ENCODE measurements at regions not wholly inside any gene's neighbourhood (a gene's known extent, or its start where the extent isn't known, plus 50 kb on each side); places are given as distances from the start of the nearest gene placed in this dataset.
"Not testable (repeated sequence)": the region's sequence is repeated elsewhere in the genome, so short reads cannot be mapped to it uniquely, and the experiment has no call there.

DNA sequence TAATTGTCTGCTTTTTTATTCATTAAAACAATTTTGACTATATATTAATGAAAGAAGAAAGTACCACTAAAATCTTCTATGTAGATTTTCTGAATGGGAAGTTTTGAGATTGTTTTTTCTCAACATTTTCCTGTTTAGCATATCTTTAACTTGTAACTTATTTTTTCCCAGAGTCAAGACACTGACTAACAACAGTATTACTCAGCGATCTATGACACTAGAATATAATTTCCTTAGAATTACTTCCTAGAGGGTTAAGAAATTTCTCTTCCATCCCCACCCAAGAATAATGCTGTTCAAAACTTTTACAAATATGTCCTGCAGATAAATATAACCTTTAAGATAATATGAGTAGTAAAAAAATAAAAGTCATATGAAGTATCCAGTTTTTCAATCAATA is 218.2 kb upstream of the NR5A2 start:
- DNase-seq (ENCODE audit: low read depth in 2 of 3, low spot score in 1 of 3), result no peak

- no peak for DNase-seq (ENCODE audit: low read depth in 2 of 3, low spot score in 1 of 3)
Observed at GRCh38 chr1:199811163-199811562, 216.3 kb upstream of the NR5A2 start.

DNA sequence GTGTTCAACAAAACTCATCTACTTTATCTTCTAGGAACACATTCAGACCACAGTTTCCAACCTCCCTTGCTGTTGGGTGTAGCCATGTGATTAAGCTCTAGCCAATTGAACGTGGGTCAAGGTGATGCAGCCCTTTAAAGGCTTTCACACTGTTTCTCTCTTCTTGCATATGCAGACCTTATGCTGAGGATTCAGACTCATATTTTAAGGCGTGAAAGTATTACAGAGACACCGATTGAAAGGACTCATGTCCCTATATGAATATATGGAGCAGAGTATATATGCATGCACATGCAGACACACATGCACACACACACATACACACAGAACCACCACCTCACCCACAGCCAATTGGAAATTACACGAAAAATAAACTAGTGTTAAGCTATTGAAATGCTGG is 214.3 kb upstream of the NR5A2 start:
- DNase-seq (ENCODE audit: low read depth in 2 of 3, low spot score in 1 of 3), result no peak

- DNase-seq (ENCODE audit: low read depth in 2 of 3, low spot score in 1 of 3), result no peak
Observed at GRCh38 chr1:199815947-199816346, 211.6 kb upstream of the NR5A2 start.

- no peak for DNase-seq (ENCODE audit: low read depth in 2 of 3, low spot score in 1 of 3)
Observed at GRCh38 chr1:199817266-199817665, 210.2 kb upstream of the NR5A2 start.

GRCh38 chr1:199821029-199821779 is 206.3 kb upstream of the NR5A2 start:
- DNase-seq (ENCODE audit: low read depth in 2 of 3, low spot score in 1 of 3), result no peak

DNA sequence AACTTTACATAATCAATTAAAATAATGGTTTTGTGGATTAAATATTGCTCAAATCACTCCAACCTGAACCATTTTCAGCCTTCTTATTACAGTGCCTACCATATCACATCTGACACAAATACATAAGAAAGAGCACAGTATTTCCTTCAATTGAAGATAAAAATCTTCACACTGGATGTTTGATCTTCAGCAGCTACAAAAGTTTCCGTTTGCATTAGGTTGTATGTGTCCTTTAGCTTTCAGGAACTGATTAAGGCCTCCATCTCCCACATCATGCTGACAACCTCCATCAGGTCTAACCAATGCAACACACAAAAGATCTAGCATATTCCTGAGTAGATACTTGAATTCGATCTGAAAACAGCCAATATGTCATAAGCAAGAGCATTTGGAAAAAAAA is 195.1 kb upstream of the NR5A2 start:
- no peak for DNase-seq (ENCODE audit: low read depth in 2 of 3, low spot score in 1 of 3)

DNA sequence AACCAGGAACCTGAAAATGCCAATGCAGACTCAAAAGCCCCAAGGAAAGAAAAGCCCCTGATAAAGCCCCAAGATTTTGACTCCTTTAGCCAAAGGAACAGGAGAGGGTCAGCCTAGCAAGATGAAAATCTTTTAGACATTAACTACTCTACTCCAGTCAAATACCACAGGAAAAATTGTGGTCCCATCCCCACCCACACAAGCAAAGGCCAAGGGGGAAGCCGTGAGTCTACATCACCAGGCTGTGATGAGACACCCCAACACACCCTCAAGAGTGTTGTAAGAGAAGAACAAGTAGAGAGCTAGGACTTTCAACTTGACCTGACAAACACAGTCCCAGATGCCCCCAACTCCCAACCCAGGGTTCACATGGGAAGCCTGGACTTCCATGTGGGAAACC is 192.8 kb upstream of the NR5A2 start:
- no peak for DNase-seq (ENCODE audit: low read depth in 2 of 3, low spot score in 1 of 3)

- no peak for DNase-seq (ENCODE audit: low read depth in 2 of 3, low spot score in 1 of 3)
Observed at GRCh38 chr1:199836430-199836829, 191.1 kb upstream of the NR5A2 start.

- DNase-seq (ENCODE audit: low read depth in 2 of 3, low spot score in 1 of 3), result no peak
Observed at GRCh38 chr1:199837321-199837720, 190.2 kb upstream of the NR5A2 start.

GRCh38 chr1:199839608-199840007 is 187.9 kb upstream of the NR5A2 start:
- not testable (repeated sequence) for DNase-seq (ENCODE audit: low read depth in 2 of 3, low spot score in 1 of 3)

GRCh38 chr1:199843096-199843495 is 184.4 kb upstream of the NR5A2 start:
- not testable (repeated sequence) for DNase-seq (ENCODE audit: low read depth in 2 of 3, low spot score in 1 of 3)

- no peak for DNase-seq (ENCODE audit: low read depth in 2 of 3, low spot score in 1 of 3)
Observed at GRCh38 chr1:199843861-199844260, 183.6 kb upstream of the NR5A2 start.

GRCh38 chr1:199847021-199847420 is 180.5 kb upstream of the NR5A2 start:
- no peak for DNase-seq (ENCODE audit: low read depth in 2 of 3, low spot score in 1 of 3)

DNA sequence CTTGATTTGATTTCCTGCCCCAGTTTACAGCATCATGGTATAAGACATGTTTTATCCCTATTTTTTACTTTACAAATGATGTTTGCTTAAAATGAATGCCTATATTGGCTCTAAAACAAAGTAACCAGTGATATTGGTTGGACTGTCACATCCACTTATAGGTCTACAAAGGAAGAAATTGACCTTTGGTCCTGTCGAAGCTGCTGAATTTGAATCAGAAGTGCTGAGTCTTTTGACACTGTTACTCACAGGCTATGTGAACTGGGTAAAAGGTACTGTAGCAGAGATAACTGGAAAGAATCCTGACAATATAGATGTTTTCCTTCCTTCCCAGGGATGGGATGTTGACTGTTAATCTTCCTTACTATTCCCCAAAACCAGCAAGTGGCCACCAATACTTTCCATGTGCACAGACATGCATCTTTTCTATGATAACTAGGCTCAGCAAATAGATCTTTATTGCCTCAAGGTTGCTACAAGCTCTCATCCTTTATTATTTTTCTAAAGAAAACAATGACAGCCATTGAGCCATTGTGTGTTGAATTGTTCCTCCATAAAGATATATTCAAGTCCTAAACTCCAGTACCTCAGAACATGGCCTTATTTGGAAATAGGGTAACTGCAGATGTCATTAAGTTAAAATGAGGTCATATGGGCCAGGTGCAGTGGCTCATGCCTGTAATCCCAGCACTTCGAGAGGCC is 175.9 kb upstream of the NR5A2 start:
- no peak for DNase-seq (ENCODE audit: low read depth in 2 of 3, low spot score in 1 of 3)

DNA sequence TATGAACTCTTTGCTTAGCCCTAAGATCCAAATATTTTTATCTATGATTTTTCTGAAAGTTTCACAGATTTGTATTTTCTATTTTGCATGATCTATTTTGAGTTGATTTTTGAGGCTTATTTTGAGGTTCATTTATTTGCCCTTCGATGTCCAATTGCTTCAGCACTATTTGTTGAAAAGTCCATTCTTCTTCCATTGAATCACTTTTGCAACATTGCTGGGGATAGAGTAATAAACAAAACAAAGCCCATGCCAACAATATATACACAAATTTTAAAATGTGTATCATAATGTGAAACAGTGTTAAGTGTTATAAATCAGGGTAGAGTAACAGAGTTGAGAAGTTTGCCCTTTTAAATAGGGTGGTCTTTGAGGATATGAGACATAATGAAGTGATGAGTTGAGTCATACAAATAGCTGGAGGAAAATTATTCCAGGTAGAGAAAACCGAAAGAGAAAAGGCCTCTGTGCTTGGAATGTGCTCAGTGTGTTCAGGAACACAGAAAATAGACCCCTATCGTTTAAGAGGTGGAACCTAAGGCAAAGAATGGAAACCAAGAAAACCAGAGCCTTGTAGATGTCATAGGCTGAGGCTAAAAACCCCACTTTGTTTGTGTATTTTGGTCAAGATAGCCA is 172.7 kb upstream of the NR5A2 start:
- DNase-seq (ENCODE audit: low read depth in 2 of 3, low spot score in 1 of 3), result no peak

- no peak for DNase-seq (ENCODE audit: low read depth in 2 of 3, low spot score in 1 of 3)
Observed at GRCh38 chr1:199855580-199855979, 171.9 kb upstream of the NR5A2 start.

- no peak for DNase-seq (ENCODE audit: low read depth in 2 of 3, low spot score in 1 of 3)
Observed at GRCh38 chr1:199856216-199856780, 171.2 kb upstream of the NR5A2 start.

DNA sequence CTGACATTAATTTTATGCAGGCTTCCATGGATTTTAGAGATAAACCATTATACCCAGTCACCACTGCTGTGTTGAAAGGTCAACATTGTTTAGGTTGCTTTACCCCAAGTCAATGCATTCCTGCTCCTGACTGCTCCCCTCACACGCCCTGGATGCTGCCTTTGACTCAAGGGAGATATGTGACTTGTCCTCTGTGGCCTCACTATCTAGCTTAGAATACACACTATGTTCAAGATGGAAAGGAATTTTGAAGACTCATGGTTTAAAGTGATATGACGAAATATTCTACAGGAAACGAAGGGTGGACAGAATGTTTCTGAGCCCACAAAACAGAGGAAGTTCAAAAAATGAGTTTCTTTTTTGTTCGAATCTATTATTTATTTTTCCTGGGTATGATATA is 170.4 kb upstream of the NR5A2 start:
- no peak for DNase-seq (ENCODE audit: low read depth in 2 of 3, low spot score in 1 of 3)

DNA sequence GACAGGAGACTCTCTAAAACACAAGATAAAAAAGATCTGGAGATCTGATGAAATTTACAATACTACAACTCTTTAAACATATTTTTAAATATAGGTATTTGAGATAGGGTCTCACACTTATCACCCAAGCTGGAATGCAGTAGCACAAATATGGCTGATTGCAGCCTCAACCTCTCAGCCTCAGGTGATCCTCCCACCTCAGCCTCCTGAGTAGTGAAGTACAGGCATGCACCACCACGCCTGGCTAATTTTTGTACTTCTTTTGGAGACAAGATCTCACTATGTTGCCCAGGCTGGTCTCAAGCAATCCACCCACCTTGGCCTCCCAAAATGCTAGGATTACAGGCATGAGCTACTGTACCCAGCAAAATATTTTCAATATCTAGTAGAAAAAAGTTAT is 170.0 kb upstream of the NR5A2 start:
- no peak for DNase-seq (ENCODE audit: low read depth in 2 of 3, low spot score in 1 of 3)

DNA sequence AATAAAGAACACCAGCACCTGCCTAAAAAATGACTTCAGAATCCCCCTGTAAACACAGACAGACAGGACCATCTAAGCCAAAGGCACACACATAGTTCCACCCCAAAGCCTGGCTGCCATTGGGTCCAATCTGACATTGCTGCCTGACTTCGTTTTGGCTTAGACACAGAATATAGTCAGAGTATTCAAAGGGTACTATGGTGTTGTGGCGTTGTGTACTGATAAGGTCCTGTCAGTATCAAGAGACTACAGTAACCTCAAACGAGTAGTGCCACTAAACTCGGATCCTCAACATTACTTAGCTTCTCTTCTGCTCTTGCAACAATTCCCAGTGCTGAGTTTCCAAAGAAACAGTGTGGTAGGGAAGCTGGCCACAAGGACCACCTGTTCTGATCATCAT is 169.3 kb upstream of the NR5A2 start:
- no peak for DNase-seq (ENCODE audit: low read depth in 2 of 3, low spot score in 1 of 3)

GRCh38 chr1:199858856-199859255 is 168.7 kb upstream of the NR5A2 start:
- no peak for DNase-seq (ENCODE audit: low read depth in 2 of 3, low spot score in 1 of 3)

Data from stimulated activated CD4-positive, alpha-beta T cell treated with anti-CD3 and anti-CD28 coated beads, Interleukin-12 subunit alpha, Interleukin-12 subunit beta, amount 100 ng/mL, for 48 hours (primary cell).